Ovary (tissue), 7 donors: ENCODE measurements at regions not wholly inside any gene's neighbourhood (a gene's known extent, or its start where the extent isn't known, plus 50 kb on each side); places are given as distances from the start of the nearest gene placed in this dataset.

Experiments
- DNase-seq, 5 donors: peaks; one replicate each; pipeline ENCODE4 v3.0.0-alpha.2; 2019 to 2020
- H3K27ac ChIP-seq, 2 donors: fragments of 200-600 bp; one replicate each; pipeline versions ENCODE4 v1.5.1 to v1.8.0; 2019 to 2022
- H3K27me3 ChIP-seq: fragments of 200-600 bp; one replicate; pipeline ENCODE4 v1.8.0; 2022
- H3K36me3 ChIP-seq: fragments of 200-600 bp; sonication (generic); one replicate; pipeline ENCODE4 v1.5.1; 2019
- H3K4me1 ChIP-seq: one replicate; pipeline ENCODE4 v1.8.1; 2013; ENCODE audit warnings: mild to moderate bottlenecking, moderate library complexity; ENCODE audit not compliant: insufficient read depth
- H3K4me3 ChIP-seq: fragments of 200-600 bp; sonication (generic); one replicate; pipeline ENCODE4 v1.5.1; 2017
- H3K9me3 ChIP-seq, 2 donors: fragments of 200-600 bp in 1 of 2; sonication (generic) in 1 of 2; one replicate each; pipeline versions ENCODE4 v1.5.1 to v1.8.1; 2013 to 2019; ENCODE audit warnings: mild to moderate bottlenecking in 1 of 2, moderate library complexity in 1 of 2
- EP300 ChIP-seq: sonication (generic); formaldehyde crosslinking; IDR thresholded peaks from one replicate; pipeline ENCODE4 v1.6.1; 2017; ENCODE audit warnings: antibody characterized with exemption
- POLR2A ChIP-seq: fragments of 450-650 bp; IDR thresholded peaks from one replicate; pipeline ENCODE4 v1.6.1; 2017; ENCODE audit warnings: antibody characterized with exemption, mild to moderate bottlenecking, moderate library complexity
- WGBS, 3 donors: extraction: QIAGEN DNeasy Blood & Tissue Kit in 1 of 3; methylation state at CpG; one replicate each; pipeline versions ENCODE4 v1.1.5 to v1.1.7; 2013 to 2017; 5-methylcytosine and 5-hydroxymethylcytosine counted together
- intact Hi-C, 4 donors: fragments of 100-400 bp; cut with DNase I; formaldehyde crosslinking; loops; one replicate each; pipeline versions ENCODE4 v1.11.0 to v1.15.1; 2022 to 2023
- TF ChIP-seq, protein P1 (sequence below), 3 donors: fragments of 450-650 bp in 2 of 3; fragments of 200-600 bp in 1 of 3; IDR thresholded peaks; one replicate each; pipeline versions ENCODE4 v1.5.1 to v1.8.0; 2016 to 2022; ENCODE audit warnings: antibody characterized with exemption in 3 of 3, mild to moderate bottlenecking in 1 of 3
- donor health status: DM: no; HTN: no; CAD: no; lungs with moderate emphysema.
- donor health status: DM: no; HTN: no; CAD: no.
- donor health status: Bipolar disorder and iron deficiency.
- donor health status: DM: no; HTN: no; CAD: no.
- donor health status: DM: yes; HTN: yes; CAD: no.

DNA sequence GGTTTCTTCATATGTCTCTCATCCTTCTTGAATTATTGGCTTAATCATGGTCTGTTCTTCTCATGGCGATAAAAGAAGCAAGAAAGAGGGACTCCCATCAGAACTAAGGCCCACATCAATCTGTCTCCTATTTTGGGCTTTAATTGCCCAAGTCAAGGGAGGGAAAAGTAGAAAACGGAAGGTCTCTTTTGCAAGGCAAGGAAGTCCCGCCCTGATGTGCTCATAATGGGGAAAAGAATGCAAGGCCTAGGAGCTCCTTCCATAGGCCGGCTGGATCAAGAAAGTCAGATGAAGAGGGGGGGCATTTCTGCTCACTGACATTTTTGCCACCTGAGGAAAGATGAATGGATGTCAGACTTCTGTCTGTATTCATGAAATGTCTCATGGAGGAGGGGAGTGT is 127.7 kb upstream of the RPS6KA3 start:
- no peak overlapping the region for H3K27ac ChIP-seq
- peaks cover 1% of the 10 kb centered on the region for H3K4me1 ChIP-seq
- H3K27me3 ChIP-seq, result no peaks in the 10 kb centered on the region
- H3K9me3 ChIP-seq, result no peaks in the 10 kb centered on the region
- no peak for DNase-seq
- WGBS, 3 donors, result 68 to 80% (median 73%) methylated on average over 4 of the region's 4 CpGs
- H3K36me3 ChIP-seq, result no peaks in the 10 kb centered on the region
- intact Hi-C loops, result no loop called here
- TF ChIP-seq EP300 (no peak), POLR2A (no peak)
- TF ChIP-seq, protein P1, sequence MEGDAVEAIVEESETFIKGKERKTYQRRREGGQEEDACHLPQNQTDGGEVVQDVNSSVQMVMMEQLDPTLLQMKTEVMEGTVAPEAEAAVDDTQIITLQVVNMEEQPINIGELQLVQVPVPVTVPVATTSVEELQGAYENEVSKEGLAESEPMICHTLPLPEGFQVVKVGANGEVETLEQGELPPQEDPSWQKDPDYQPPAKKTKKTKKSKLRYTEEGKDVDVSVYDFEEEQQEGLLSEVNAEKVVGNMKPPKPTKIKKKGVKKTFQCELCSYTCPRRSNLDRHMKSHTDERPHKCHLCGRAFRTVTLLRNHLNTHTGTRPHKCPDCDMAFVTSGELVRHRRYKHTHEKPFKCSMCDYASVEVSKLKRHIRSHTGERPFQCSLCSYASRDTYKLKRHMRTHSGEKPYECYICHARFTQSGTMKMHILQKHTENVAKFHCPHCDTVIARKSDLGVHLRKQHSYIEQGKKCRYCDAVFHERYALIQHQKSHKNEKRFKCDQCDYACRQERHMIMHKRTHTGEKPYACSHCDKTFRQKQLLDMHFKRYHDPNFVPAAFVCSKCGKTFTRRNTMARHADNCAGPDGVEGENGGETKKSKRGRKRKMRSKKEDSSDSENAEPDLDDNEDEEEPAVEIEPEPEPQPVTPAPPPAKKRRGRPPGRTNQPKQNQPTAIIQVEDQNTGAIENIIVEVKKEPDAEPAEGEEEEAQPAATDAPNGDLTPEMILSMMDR (IDR thresholded peaks at IDR 0.05), result no peak
- H3K4me3 ChIP-seq, result no peak overlapping the region

DNA sequence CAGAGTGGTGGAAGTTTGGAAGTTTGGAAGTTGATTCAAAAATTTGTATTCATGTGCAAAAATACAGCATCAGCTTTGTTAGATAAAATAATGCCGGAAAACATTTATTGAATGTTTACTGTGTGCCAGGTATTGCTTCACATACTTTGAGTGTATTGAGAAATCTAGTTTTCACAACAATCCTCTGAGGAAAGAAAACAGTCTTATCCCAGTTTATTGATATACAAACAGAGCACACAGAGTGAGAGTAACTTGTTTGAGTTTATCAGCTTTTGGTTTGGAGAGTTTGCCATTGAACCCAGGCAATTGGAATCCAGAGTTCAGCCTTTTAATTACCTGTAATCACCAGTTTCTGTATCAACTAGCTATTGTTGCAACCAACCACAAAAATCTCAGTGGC is 127.2 kb upstream of the RPS6KA3 start:
- TF ChIP-seq, protein P1 (IDR thresholded peaks at IDR 0.05), result no peak
- TF ChIP-seq EP300 (no peak), POLR2A (no peak)
- no peak for DNase-seq
- Histone ChIP-seq H3K4me1 (peaks cover 1% of the 10 kb centered on the region), H3K4me3 (no peak overlapping the region), H3K36me3 (no peaks in the 10 kb centered on the region), H3K27ac (no peak overlapping the region), H3K9me3 (no peaks in the 10 kb centered on the region), H3K27me3 (no peaks in the 10 kb centered on the region)
- intact Hi-C loops, result no loop called here
- 47 to 63% (median 56%) methylated on average over 1 of the region's 1 CpG for WGBS, 3 donors

DNA sequence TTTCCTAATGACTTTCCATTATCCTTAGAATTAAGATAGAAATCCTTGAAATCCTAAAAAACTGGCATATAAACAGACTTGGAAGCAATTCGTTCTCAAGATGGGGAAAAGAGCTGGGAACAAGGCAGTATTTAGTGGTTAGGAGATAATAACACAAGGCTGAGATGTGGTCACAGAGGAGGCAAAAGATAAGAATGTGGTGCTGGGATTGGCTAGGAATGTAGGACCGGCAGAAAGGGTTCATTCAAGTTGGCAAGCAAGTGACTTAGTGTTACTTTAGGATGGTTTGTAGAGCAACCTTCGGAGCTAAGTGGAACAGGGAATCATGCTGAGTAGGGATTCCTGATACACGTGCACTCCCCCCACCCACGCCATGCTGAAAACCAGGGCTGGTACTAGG is 121.9 kb upstream of the RPS6KA3 start:
- Histone ChIP-seq H3K4me1 (no peaks in the 10 kb centered on the region), H3K36me3 (no peaks in the 10 kb centered on the region), H3K27ac (no peak overlapping the region), H3K27me3 (no peaks in the 10 kb centered on the region), H3K4me3 (no peak overlapping the region), H3K9me3 (no peaks in the 10 kb centered on the region)
- intact Hi-C loops, result no loop called here
- 31 to 51% (median 38%) methylated on average over 5 of the region's 5 CpGs for WGBS, 3 donors
- DNase-seq, result no peak
- TF ChIP-seq, protein P1 (IDR thresholded peaks at IDR 0.05), result no peak
- no peak for TF ChIP-seq EP300
- TF ChIP-seq POLR2A, result no peak

DNA sequence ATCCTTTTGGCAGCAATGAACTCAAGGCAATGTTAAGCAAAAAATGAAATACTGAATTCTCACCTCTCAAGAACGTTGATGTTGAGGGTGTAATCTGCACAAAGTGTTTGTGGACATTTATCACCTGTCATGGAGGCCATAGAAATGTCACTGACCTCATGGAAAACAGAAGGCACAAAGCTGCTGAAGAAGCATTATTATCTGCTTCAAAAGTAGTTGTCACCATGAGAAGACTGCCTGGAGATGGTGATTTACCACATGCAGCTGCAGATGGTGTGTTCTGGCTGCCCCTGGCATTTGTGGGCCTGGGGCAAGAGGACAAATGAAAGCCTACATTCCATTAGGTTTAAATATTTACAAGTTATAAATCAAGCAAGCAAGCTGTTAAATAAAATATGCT is 116.8 kb upstream of the RPS6KA3 start:
- H3K27me3 ChIP-seq, result no peaks in the 10 kb centered on the region
- TF ChIP-seq, protein P1 (IDR thresholded peaks at IDR 0.05), result no peak
- TF ChIP-seq EP300 (no peak), POLR2A (no peak)
- H3K4me3 ChIP-seq, result no peak overlapping the region
- no peaks in the 10 kb centered on the region for H3K36me3 ChIP-seq
- H3K4me1 ChIP-seq, result no peaks in the 10 kb centered on the region
- no peaks in the 10 kb centered on the region for H3K9me3 ChIP-seq
- intact Hi-C loops, result no loop called here
- H3K27ac ChIP-seq, result no peak overlapping the region
- 14 to 21% (median 14%) methylated on average over 1 of the region's 1 CpG for WGBS, 3 donors
- no peak for DNase-seq
